Gastroesophageal sphincter (tissue), 4 donors: ENCODE measurements at regions not wholly inside any gene's neighbourhood (a gene's known extent, or its start where the extent isn't known, plus 50 kb on each side); places are given as distances from the start of the nearest gene placed in this dataset.
"Not testable (repeated sequence)": the region's sequence is repeated elsewhere in the genome, so short reads cannot be mapped to it uniquely, and the experiment has no call there.

Source experiments
- ATAC-seq: fragments of 150-250 bp; one replicate; pipeline ENCODE4 v1.9.1; 2016; ENCODE audit warnings: mild to moderate bottlenecking, moderate library complexity
- H3K27ac ChIP-seq, 4 donors: fragments of 200-600 bp; sonication (generic) in 3 of 4; 1 replicate in 3 of 4; 2 replicates in 1 of 4; pipeline ENCODE4 v1.5.1; 2016 to 2019
- H3K27me3 ChIP-seq: fragments of 200-600 bp; sonication (generic); one replicate; pipeline ENCODE4 v1.5.1; 2019
- H3K36me3 ChIP-seq, 2 donors: fragments of 200-600 bp; sonication (generic); one replicate each; pipeline ENCODE4 v1.5.1; 2019; ENCODE audit warnings: control low read depth in 1 of 2
- H3K4me1 ChIP-seq, 3 donors: fragments of 200-600 bp; sonication (generic); 1 replicate in 2 of 3; 2 replicates in 1 of 3; pipeline ENCODE4 v1.5.1; 2016 to 2019; ENCODE audit warnings: control low read depth in 2 of 3
- H3K4me3 ChIP-seq, 2 donors: fragments of 200-600 bp; sonication (generic); one replicate each; pipeline ENCODE4 v1.5.1; 2019; ENCODE audit warnings: mild to moderate bottlenecking in 1 of 2, moderate library complexity in 1 of 2
- H3K9me3 ChIP-seq, 3 donors: fragments of 200-600 bp; sonication (generic); one replicate each; pipeline ENCODE4 v1.5.1; 2017 to 2019; ENCODE audit warnings: control low read depth in 2 of 3
- EP300 ChIP-seq: sonication (generic); formaldehyde crosslinking; IDR thresholded peaks from one replicate; pipeline ENCODE4 v1.6.1; 2017; ENCODE audit warnings: antibody characterized with exemption, mild to moderate bottlenecking
- POLR2A ChIP-seq, 2 donors: fragments of 450-650 bp; IDR thresholded peaks; one replicate each; pipeline ENCODE4 v1.6.1; 2017; ENCODE audit warnings: antibody characterized with exemption in 2 of 2, mild to moderate bottlenecking in 2 of 2, moderate library complexity in 1 of 2
- POLR2AphosphoS5 ChIP-seq: sonication (generic); formaldehyde crosslinking; IDR thresholded peaks from one replicate; pipeline ENCODE4 v1.6.1; 2017; ENCODE audit warnings: antibody characterized with exemption
- WGBS, 2 donors: methylation state at CpG; one replicate each; pipeline ENCODE4 v1.1.5; 2018; ENCODE audit warnings: low coverage in 1 of 2; 5-methylcytosine and 5-hydroxymethylcytosine counted together
- TF ChIP-seq, protein P1 (sequence below), 4 experiments: fragments of 200-600 bp in 2 of 4; fragments of 450-650 bp in 2 of 4; sonication (generic) in 1 of 4; IDR thresholded peaks; one replicate each; pipeline ENCODE4 v1.5.1; 2017 to 2019; ENCODE audit warnings: antibody characterized with exemption in 4 of 4, mild to moderate bottlenecking in 2 of 4, moderate library complexity in 2 of 4

DNA sequence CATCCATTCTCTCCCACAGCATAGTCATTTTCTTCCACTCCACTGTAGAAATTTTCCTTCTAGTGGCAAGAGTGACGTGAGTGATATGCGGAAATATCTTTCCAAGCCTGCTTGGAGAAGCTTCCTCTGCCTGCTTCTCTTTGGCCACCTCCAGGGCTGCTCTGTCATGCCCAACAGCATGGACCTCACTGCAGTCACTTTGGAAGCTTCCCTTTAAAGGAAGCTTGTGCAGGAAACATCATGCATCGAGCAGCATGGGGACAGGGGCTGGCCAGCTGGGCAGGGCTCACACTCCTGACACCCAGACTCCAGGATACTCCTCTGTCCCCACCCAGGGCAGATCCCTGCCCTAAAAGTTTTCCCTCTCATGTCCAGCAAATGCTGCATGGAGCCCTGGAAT is 241.6 kb downstream of the ANKRD30B start:
- 74% methylated on average over 2 of the region's 3 CpGs; no CpG with 5 or more reads in 1 of the 2 donors for WGBS, 2 donors
- ATAC-seq: not testable (repeated sequence)

DNA sequence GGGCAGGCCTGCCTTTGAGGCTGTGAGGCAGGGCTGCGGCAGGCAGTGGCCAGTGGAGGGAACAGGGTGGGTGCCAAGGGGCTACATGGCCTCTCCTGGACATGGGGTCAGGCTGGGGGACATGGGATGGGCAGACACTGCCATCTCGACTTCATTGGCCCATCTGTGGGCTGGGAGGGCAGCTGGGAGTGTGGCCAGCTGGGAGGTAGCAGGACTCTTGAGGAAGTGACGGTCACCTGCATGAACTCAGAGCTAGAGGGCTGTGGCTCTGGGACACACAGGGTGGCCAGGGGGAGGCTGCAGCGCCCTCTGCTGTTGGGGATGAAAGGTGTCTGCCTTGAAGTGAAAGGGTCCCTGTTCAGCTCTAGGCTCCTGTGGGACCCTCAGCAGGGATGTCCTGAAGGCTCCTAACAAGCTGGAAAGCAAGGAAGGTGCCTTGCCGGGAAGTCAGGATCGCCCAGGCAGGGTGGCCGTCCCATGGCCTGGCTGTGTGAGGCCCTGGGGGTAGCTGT is 244.0 kb downstream of the ANKRD30B start:
- H3K36me3 ChIP-seq, H3K27ac ChIP-seq, H3K4me1 ChIP-seq, ATAC-seq, H3K27me3 ChIP-seq, H3K9me3 ChIP-seq, H3K4me3 ChIP-seq: not testable (repeated sequence)
- WGBS, 2 donors: no CpG with 5 or more reads among the region's 7 CpGs

More for the DNA sequence above, 241.6 kb downstream of the ANKRD30B start:
- H3K36me3 ChIP-seq, H3K9me3 ChIP-seq, H3K27me3 ChIP-seq, H3K4me1 ChIP-seq, H3K27ac ChIP-seq, H3K4me3 ChIP-seq: not testable (repeated sequence)

DNA sequence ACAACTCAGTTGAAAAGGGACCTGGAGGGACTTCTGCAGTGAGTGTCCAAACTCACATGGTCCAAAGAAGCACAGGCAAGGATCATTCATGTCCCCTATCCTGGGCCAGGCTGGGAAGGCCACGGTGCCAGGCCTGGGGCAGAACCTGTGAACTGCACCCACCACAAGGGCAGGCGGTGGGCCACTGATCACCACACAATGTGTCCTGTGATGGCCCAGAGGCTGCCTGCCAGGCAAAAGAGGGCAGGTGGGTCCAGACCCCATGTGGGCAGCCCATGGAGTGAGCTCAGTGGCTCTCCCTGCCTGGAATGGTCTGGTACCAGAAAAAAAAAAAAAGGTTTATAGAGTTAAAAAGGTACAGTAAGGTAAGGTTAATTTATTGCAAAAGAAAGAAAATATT is 244.8 kb downstream of the ANKRD30B start:
- not testable (repeated sequence) for H3K4me1 ChIP-seq, H3K36me3 ChIP-seq, H3K4me3 ChIP-seq, H3K9me3 ChIP-seq, ATAC-seq, H3K27me3 ChIP-seq, H3K27ac ChIP-seq
- WGBS, 2 donors: no CpG with 5 or more reads among the region's 2 CpGs

DNA sequence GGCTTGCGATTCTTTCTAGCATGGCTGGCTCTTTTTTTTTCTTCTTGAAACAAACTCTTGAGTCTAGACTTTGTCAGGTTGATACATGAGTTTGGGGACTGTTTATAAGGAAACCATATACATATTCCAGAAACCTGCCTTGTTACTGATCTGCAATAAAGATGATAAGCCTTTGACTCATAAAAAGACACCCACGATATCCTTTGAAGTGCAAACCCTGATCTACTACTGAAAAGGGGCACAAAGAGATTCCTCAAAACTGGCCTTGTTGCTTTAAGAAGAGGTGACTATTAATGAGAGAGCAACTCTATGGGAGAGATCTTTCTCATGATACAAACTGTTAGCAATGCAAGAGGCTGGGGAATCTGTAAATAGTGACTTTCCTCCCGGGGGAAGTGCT is 247.1 kb downstream of the ANKRD30B start:
- not testable (repeated sequence) for H3K27ac ChIP-seq, ATAC-seq, H3K27me3 ChIP-seq, H3K4me3 ChIP-seq, H3K36me3 ChIP-seq, H3K4me1 ChIP-seq
- peaks cover 0 to 15% (median 0%) of the 10 kb centered on the region in 3 donors for H3K9me3 ChIP-seq
- WGBS, 2 donors: 58 to 88% methylated on average over 1 to 2 of the region's 3 CpGs

DNA sequence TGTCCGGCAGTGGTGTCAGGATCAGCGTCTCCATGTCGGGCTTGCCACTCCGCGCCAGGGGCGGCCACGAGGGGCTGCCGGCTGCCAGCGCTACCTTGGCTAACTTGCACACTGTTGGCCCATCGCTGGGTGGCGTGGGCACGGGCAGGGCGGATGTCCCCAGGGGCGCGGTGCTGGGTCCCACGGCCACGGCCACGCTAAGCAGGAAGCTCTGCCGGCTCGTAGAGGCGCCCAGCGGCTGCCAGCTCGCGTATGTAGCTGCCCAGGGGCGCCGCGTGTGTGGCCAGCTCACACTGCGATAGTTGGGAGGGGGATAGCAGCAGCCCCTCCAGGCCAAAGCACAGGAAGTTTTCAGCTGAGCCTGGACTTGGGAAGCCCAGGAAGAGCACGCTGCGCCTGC is 249.4 kb downstream of the ANKRD30B start:
- Histone ChIP-seq H3K9me3 (peaks cover 0 to 15% (median 0%) of the 10 kb centered on the region in 3 donors), H3K36me3 (no peaks in the 10 kb centered on the region), H3K4me1 (no peaks in the 10 kb centered on the region), H3K4me3 (no peak overlapping the region), H3K27ac (no peak overlapping the region), H3K27me3 (peaks cover 30% of the 10 kb centered on the region)
- TF ChIP-seq EP300 (no peak), POLR2A (IDR thresholded peaks at IDR 0.05) (no peak), POLR2AphosphoS5 (no peak)
- TF ChIP-seq, protein P1, sequence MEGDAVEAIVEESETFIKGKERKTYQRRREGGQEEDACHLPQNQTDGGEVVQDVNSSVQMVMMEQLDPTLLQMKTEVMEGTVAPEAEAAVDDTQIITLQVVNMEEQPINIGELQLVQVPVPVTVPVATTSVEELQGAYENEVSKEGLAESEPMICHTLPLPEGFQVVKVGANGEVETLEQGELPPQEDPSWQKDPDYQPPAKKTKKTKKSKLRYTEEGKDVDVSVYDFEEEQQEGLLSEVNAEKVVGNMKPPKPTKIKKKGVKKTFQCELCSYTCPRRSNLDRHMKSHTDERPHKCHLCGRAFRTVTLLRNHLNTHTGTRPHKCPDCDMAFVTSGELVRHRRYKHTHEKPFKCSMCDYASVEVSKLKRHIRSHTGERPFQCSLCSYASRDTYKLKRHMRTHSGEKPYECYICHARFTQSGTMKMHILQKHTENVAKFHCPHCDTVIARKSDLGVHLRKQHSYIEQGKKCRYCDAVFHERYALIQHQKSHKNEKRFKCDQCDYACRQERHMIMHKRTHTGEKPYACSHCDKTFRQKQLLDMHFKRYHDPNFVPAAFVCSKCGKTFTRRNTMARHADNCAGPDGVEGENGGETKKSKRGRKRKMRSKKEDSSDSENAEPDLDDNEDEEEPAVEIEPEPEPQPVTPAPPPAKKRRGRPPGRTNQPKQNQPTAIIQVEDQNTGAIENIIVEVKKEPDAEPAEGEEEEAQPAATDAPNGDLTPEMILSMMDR (IDR thresholded peaks at IDR 0.05): no peak
- 98% methylated on average over 11 of the region's 30 CpGs; no CpG with 5 or more reads in 1 of the 2 donors for WGBS, 2 donors
- ATAC-seq: no peak

DNA sequence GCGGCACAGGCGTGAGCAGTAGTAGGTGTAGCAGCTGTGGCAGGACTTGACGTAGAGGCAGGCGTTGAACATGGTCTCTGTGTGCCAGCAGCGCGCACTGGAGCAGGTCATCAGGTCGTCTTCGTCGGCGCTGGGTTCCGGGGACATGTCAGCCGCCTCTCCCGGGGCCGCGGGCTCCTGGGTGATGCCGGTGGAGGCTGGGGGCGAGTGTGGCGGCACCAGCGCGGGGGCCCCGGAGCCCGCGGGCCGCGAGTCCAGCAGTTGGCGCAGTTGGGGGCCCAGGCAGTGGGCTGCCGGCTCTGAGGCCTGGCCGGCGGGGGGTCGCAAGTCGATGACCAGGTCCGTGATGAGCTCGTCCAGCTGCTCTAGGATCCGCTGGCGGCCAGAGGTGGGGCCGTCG is 249.9 kb downstream of the ANKRD30B start:
- H3K4me1 ChIP-seq, H3K4me3 ChIP-seq, H3K36me3 ChIP-seq, H3K27ac ChIP-seq, ATAC-seq: not testable (repeated sequence)
- Histone ChIP-seq H3K9me3 (peaks cover 0 to 15% (median 0%) of the 10 kb centered on the region in 3 donors), H3K27me3 (peaks cover 30% of the 10 kb centered on the region)
- 100% methylated on average over 1 of the region's 37 CpGs; no CpG with 5 or more reads in 1 of the 2 donors for WGBS, 2 donors

DNA sequence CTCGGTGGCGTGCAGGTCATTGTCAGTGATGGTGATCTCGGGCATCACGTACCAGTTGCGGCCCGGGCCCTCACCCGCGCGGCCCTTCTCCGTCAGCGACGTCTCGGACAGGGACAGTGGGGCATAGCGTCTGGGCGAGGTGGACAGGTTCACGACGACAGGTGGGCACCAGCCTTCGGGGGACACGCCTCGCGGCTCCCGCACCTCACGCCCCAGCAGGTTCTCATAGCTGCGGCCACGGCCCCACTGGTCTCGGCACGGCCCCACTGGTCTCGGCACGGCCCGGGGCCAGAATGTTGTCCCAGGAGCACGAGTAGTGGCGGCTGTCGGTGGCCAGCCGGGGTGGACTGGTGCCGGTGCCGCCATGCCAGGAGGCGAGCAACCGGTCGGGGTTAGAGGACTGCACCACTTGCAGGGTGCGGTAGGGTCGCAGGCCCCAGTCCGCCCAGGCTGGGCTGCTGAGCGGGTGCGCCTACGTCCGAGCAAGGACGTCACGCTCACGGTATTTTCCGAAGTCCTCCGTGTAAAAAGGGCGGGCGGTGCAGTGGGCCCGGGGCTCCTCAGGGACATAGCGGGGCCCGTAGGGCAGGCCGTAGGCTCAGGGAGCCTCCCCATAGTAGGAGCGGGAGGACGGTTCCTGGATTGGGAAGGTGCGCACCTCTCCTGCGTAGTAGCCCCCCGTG is 250.5 kb downstream of the ANKRD30B start:
- not testable (repeated sequence) for ATAC-seq
- WGBS, 2 donors: 97% methylated on average over 5 of the region's 62 CpGs; no CpG with 5 or more reads in 1 of the 2 donors
- peaks cover 33% of the 10 kb centered on the region for H3K27me3 ChIP-seq

DNA sequence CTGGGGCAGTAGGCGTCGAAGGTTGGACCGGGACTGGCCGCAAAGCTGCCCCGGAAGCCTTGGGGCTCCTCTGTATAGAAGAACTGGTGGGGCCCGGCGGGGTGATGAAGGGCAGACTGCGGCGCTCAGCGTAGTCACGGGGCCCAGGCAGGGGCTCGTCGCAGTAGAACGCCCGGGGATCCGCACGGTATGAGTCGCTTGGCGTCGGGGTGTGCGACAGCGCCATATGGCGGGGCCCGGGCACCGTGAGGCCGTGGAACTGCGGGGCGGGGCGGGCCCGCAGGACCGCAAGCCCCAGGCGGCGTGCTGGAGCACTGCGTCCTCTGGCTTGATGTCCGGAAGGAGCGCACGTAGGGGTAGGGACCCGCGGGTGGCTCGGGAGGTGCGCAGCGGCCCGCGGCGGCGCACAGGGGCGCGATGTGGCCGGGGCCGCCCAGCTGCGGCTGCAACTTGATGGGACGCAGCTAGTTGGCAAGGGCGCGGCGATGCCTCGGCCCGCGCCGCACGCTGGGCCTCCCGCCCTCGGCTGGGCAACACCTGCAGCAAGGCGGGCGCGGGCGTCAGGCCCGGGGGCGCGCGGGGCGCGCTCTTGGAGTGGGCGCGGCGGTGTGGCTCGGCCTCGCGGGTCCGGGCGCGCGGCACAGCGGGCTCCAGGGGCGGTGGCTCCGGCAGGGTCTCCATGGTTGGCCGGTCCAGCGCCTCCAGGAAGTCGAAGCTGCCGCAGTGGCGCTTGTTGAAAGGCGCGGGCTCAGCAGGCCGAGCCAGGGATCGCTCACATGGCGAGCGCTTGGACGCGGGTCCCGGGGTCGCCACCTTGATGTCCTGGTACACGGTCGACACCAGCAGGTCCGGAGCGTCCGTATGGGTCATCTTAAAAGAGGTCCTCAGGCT is 251.4 kb downstream of the ANKRD30B start:
- WGBS, 2 donors: no CpG with 5 or more reads among the region's 105 CpGs

More for the DNA sequence above, 250.5 kb downstream of the ANKRD30B start:
- not testable (repeated sequence) for H3K4me3 ChIP-seq, H3K27ac ChIP-seq, H3K36me3 ChIP-seq, H3K4me1 ChIP-seq
- H3K9me3 ChIP-seq: peaks cover 0 to 15% (median 0%) of the 10 kb centered on the region in 3 donors

DNA sequence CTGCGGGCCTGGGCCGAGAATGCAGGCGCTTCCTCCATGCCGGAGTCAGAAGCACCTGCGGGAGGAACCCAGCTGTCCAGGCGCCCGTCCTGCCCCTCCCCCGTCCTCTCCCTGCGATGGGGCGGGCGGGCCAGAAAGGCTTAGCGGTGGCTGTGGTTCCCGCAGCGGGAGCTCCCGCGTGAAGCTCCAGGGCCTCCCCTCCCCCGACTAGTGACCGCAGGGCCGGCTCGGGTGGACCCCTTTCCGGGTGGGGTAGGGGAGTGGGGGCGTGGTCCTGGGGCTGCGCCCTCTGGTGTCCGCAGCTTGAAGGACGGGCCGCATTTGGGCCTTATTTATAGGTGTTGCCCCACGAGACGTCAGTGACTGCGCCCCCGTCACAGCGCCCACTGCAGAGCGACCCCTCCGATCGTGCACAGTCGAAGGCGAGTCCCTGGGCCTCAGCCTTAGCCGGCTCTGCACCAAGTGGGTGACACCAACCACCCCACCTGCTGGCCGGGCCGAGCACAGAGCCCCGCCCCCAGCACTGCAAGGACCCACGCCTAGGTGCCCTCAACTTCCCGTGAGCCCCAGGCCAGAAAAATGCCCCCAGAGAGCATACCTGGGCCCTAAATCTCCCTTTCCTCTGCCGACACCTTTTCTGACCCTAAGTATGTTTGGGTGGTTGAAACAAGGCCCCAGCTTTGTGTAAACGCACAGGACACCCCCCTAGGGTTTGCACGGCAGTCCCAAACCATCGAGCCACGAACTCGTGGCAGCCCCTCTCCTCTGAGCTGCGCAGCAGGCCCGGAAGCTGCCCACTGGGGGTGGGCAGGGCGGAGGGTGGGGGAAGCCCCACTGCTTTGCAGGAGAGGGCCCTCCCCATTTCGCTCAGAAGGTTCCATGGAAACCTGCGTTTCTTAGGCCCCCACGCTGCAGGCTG is 252.4 kb downstream of the ANKRD30B start:
- WGBS, 2 donors: 45% methylated on average over 4 of the region's 54 CpGs; no CpG with 5 or more reads in 1 of the 2 donors
- peaks cover 0 to 15% (median 0%) of the 10 kb centered on the region in 3 donors for H3K9me3 ChIP-seq
- not testable (repeated sequence) for H3K36me3 ChIP-seq, ATAC-seq, H3K4me1 ChIP-seq, H3K27ac ChIP-seq
- peaks cover 35% of the 10 kb centered on the region for H3K27me3 ChIP-seq
- peak overlapping the region in 1 of 2 donors; percentile 10 for H3K4me3 ChIP-seq

More for the DNA sequence above, 251.4 kb downstream of the ANKRD30B start:
- Histone ChIP-seq H3K4me3 (peak overlapping the region in 1 of 2 donors; percentile 10), H3K4me1 (no peaks in the 10 kb centered on the region), H3K27ac (no peak overlapping the region), H3K36me3 (no peaks in the 10 kb centered on the region), H3K9me3 (peaks cover 0 to 15% (median 0%) of the 10 kb centered on the region in 3 donors), H3K27me3 (peaks cover 35% of the 10 kb centered on the region)
- no peak for TF ChIP-seq POLR2A (IDR thresholded peaks at IDR 0.05)
- no peak for TF ChIP-seq EP300
- no peak for TF ChIP-seq POLR2AphosphoS5
- TF ChIP-seq, protein P1 (IDR thresholded peaks at IDR 0.05): no peak
- ATAC-seq: no peak
